HG03432 (cell line): ENCODE measurements at regions not wholly inside any gene's neighbourhood (a gene's known extent, or its start where the extent isn't known, plus 50 kb on each side); places are given as distances from the start of the nearest gene placed in this dataset.

Source experiments
- ATAC-seq: cut with Tn5 transposase; IDR thresholded peaks from one replicate; pipeline ENCODE4 v1.9.1; 2021; ENCODE audit warnings: mild to moderate bottlenecking, moderate library complexity; ENCODE audit not compliant: unreplicated experiment

- ATAC-seq, result no peak
Observed at GRCh38 chr13:44299152-44299943, 74.3 kb upstream of the SERP2 start.

- peak; percentile 87 for ATAC-seq
Observed at GRCh38 chr13:44300895-44301638, 72.6 kb upstream of the SERP2 start.

GRCh38 chr13:44301639-44302015 lies 72.0 kb upstream of the SERP2 start:
- no peak for ATAC-seq

DNA sequence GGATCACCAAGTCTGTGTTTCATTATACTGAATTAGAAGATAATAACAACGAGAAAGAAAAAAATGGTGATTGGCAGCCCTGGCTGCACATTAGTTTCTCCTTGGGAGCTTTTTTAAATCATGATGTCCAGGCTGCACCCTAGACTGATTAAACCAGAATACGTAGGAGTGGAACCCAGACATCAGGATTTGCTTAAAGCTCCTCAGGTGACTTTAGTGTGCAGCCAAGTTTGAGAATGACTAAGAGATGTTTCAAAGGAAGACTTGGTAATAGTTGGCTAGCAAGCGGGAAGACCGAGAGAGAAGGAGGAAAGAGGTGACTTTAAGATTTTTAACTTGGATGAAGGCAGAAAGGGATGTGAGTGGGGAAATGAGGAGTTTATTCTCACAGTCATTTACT lies 71.4 kb upstream of the SERP2 start:
- no peak for ATAC-seq

GRCh38 chr13:44302940-44303575 lies 70.6 kb upstream of the SERP2 start:
- ATAC-seq, result no peak

DNA sequence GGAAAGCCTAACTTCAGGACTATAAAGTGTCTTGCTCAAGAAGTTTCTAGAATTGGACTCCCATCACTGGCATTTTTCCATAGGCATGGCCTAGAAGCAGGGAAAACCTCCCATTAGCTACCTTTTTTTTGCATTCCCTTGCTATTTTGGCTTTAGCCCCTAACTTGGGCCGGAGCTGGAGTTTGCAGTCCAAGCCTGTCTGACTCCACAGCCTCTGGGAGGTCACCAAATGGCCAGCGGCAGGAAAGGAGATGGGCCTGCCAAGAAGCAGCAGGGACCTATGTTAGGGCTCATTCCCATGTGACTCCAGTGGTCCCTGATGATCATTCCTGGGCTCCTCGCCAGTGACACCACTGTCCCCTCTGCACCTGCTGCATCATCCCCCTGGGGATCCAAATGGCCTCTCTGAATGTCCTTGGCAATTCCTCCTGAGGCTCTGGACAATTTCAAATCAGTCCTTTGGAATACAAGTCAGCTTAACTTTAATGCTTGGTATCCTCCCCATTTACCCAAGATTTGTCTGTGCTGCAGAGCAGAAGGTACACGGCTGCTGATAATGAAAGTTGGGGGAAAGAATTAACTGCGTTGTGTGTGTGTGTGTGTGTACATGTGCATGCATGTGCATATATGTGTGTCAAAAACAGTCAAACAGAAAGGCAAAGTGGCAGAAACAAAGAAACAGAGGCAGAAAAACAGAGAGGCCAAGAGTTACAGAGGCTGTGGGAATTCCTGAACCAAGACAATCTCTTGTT lies 69.8 kb upstream of the SERP2 start:
- ATAC-seq, result no peak

GRCh38 chr13:44304433-44304725 lies 69.2 kb upstream of the SERP2 start:
- ATAC-seq, result no peak

DNA sequence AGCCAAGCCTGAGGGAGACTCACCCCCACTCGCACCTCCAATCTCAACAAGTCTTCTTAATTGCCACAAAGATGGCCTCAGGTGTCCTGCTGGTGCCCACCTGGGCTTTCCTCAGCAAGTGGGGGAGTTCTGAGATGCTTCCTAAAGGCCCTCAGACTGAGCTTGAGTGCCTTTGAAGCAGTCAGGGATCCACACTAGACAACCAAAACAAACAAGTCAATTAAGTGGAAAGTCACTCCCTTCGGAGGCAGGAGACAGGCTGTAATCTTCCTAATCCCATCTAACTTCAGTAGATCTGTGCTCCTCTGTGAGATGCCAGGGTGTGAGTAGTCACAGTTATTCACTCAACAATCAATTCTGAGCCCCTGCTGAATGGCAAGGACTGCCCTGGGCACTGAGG lies 68.3 kb upstream of the SERP2 start:
- ATAC-seq, result no peak

- ATAC-seq, result no peak
Observed at GRCh38 chr13:44305917-44306370, 67.7 kb upstream of the SERP2 start.

DNA sequence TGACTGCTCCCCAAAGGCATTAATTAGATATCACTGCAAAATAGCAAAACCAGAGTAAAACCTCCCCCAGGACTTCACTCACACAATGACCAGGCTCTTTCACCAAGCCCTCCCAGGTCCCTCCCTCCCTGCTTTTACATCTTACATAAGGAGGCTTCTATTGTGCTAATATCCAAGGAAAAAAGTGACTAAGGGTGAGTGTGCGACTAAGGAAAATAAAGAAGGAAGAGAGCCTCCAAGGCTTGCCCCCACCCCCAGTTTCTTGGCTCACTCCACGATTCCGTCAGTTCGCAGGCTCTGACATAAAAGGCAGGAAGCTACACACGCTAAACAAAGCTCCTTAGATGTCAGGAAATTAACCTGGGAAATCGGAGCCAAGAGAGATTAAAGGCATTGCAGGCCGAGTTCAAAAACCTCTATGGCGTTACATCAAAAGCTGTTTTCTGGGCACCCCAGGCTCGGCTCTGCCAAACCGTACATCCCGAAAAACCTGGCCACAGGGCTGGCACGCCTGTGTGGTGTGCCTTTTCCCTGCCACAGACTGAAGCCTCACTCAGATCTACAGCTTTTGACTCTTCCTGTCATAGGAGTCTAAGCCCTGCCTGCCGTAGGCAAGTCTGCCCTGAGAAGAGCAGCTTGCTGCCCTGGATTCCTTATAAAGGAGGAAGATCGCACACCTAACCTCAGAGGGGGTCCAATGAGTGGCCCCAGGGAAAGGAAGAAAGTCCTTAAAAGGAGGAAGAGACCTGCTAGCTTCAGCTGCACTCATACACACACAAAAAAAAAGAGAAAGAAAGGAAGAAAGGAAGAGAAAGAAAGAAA lies 67.0 kb upstream of the SERP2 start:
- no peak for ATAC-seq

GRCh38 chr13:44307255-44307654 lies 66.4 kb upstream of the SERP2 start:
- no peak for ATAC-seq

- ATAC-seq, result no peak
Observed at GRCh38 chr13:44307844-44308243, 65.8 kb upstream of the SERP2 start.

GRCh38 chr13:44308352-44308751 lies 65.3 kb upstream of the SERP2 start:
- ATAC-seq, result no peak

- no peak for ATAC-seq
Observed at GRCh38 chr13:44309794-44310757, 63.5 kb upstream of the SERP2 start.

DNA sequence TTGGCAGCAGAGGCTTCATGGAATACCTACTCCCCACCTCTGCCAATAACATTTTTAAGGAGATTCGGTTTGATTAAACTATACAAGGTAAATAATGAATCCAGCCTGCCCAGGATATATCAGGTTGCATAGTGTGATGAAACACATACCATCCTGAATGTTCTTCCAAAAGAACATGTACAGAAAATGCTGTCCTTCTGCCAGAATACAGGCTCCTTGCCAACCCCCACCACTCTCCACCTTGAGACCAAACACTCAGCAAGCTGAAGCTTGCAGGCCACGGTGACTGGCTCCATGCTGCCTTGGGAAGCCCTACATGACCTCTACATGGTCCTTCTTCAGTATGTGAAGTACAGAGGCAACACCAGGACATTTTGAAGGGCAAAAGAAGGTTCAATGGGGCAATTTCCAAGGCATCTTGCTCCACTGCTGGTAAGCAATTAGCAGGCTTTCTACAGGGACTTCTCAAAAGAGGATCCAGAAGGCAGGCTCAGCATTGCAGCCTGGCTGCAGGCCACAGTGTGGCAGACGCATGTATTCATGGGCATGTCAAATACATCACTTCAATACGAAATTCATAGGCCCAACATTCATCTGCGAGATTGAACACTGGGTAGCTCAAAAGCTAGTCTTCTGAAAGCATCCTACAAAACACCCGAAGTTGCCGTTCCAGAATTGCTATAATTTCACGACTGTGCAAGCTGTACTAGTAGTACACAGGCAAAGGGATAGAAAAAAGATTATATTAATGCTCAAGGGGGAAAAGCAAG lies 62.4 kb upstream of the SERP2 start:
- no peak for ATAC-seq

DNA sequence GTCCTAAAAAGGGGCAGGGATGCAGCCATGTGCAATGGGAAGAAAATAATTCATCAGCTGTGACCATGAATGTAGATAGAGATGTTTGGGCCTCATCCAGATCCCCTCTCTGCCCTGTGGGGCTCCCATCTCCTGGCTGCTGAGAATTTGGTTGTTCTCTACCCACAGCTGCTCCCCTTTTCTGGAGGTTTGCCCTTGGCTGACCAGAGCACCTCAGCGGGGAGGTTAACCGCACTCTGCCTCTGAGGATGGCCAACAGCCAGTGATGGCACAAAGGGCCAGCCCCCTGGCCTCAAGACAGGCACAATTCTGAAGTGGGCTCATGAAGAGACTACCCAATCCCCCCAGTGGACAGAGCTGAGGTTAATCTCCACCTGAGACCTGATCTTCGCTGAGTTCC lies 61.5 kb upstream of the SERP2 start:
- ATAC-seq, result no peak

DNA sequence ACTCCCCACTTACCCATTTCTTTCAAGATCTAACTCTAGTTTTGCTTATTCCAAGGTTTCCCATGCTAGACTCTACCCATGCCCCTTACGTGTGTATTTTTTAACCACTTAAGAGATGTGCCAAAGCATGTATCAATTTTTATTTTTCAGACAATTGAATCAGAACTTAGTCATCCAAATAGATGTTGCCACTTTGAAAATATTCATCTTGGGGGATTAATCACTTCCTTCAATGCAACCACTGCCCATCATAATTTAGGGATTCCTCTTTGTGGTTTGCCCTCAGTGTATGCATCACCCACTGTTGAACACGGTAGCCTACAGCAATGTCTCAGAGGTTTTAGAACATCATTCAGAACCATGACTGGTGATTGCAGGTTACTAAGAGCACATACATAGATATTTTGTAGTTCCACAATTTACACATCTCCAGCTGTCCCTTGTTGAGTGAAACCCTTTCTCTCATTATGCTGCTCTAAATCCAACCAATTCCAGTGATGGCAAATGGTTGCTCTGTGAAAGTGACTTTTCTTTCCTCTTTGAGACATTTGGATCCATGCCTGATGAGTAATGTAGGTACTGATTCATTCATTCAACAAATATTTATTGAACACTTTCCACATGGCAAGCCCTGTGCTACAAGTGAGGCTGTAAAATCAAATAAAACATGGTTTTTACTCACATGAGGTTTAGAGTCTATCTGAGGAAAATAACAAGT lies 60.6 kb upstream of the SERP2 start:
- no peak for ATAC-seq

- no peak for ATAC-seq
Observed at GRCh38 chr13:44313674-44314073, 60.0 kb upstream of the SERP2 start.
